RWPE2 (cell line): ENCODE measurements at regions not wholly inside any gene's neighbourhood (a gene's known extent, or its start where the extent isn't known, plus 50 kb on each side); places are given as distances from the start of the nearest gene placed in this dataset.

Experiments
- ATAC-seq: fragments of 200-7000 bp; cut with Tn5 transposase; 3 replicates; pipeline ENCODE4 v1.9.1; 2021; ENCODE audit warnings: low read depth
- DNase-seq: peaks from one replicate; pipeline ENCODE4 v3.0.0-alpha.2; 2020; ENCODE audit warnings: low spot score
- H3K27ac ChIP-seq: fragments of 450-650 bp; 2 replicates; pipeline ENCODE4 v1.5.1; 2017; ENCODE audit warnings: mild to moderate bottlenecking; ENCODE audit not compliant: poor library complexity, severe bottlenecking
- H3K27me3 ChIP-seq: fragments of 250-450 bp; sonication (Bioruptor Pico); 2 replicates; pipeline ENCODE4 v1.5.1; 2021; ENCODE audit warnings: mild to moderate bottlenecking, moderate library complexity; ENCODE audit not compliant: insufficient read depth, poor library complexity, severe bottlenecking
- H3K36me3 ChIP-seq: fragments of 250-450 bp; sonication (Bioruptor Pico); 2 replicates; pipeline ENCODE4 v1.5.1; 2020; ENCODE audit warnings: low read depth, mild to moderate bottlenecking, moderate library complexity
- H3K4me1 ChIP-seq: fragments of 250-450 bp; sonication (Bioruptor Pico); 2 replicates; pipeline ENCODE4 v1.5.1; 2021; ENCODE audit warnings: mild to moderate bottlenecking, moderate library complexity; ENCODE audit not compliant: insufficient read depth, poor library complexity, severe bottlenecking
- H3K4me3 ChIP-seq: fragments of 250-450 bp; sonication (Bioruptor Pico); 2 replicates; pipeline ENCODE4 v1.5.1; 2021; ENCODE audit warnings: mild to moderate bottlenecking, moderate library complexity; ENCODE audit not compliant: severe bottlenecking
- H3K9me3 ChIP-seq: fragments of 250-450 bp; sonication (Bioruptor Pico); 2 replicates; pipeline ENCODE4 v1.5.1; 2021; ENCODE audit warnings: mild to moderate bottlenecking, moderate library complexity; ENCODE audit not compliant: severe bottlenecking
- CTCF ChIP-seq: fragments of 450-650 bp; IDR thresholded peaks from one replicate; pipeline ENCODE4 v1.5.1; 2017; ENCODE audit warnings: mild to moderate bottlenecking, moderate library complexity; ENCODE audit not compliant: poor library complexity, severe bottlenecking

DNA sequence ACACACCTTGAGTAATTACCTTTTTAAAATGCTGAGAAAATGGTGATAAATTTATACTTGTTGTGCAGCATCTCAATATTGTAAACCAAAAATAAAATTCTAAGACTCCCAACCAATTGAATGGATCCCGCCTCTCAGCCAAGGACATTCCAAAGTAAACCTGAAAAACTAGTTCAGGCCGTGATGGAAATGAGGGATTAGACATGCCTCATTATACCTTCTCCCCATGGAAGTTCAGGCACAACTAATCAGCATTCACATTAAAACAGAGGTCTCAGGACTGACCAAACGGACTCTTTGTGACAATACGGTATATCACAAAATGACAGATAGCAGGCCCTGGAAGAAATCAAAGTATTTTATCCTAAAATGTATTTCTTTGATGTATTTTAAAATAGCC, 907.4 kb upstream of the RAG2 start:
- peak overlapping the region; percentile 97 for H3K27ac ChIP-seq
- H3K4me3 ChIP-seq, result no peak overlapping the region
- peaks cover 56% of the 10 kb centered on the region for H3K4me1 ChIP-seq
- no peaks in the 10 kb centered on the region for H3K27me3 ChIP-seq
- 0 out of 3 replicates have a peak, but pooled peaks have one; percentile 21 for ATAC-seq
- H3K9me3 ChIP-seq, result no peaks in the 10 kb centered on the region
- no peaks in the 10 kb centered on the region for H3K36me3 ChIP-seq
- no peak for TF ChIP-seq CTCF
- DNase-seq, result no peak

DNA sequence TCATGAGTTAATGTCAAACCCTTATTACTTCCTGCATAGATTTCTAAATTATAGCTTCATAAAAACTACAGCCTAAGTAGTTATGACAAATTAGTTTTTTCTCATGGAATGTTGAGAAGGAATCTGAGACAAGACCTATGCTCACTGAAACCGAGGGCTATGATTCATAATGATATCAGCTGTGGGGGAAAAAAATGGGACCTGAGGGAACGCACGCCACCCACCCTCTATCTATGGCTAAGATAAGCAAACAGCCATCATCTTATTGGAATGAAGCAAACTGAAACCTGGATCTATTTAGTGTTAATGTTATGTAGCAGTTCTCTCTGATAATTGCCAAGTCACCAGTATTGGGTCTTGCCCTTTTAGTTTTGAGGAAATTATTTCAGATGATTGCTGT, 906.9 kb upstream of the RAG2 start:
- Histone ChIP-seq H3K27ac (peak overlapping the region; percentile 97), H3K4me1 (peaks cover 56% of the 10 kb centered on the region), H3K9me3 (no peaks in the 10 kb centered on the region), H3K4me3 (no peak overlapping the region), H3K36me3 (no peaks in the 10 kb centered on the region), H3K27me3 (no peaks in the 10 kb centered on the region)
- TF ChIP-seq CTCF, result no peak
- peak; percentile 73 for ATAC-seq
- peak; percentile 77 for DNase-seq

DNA sequence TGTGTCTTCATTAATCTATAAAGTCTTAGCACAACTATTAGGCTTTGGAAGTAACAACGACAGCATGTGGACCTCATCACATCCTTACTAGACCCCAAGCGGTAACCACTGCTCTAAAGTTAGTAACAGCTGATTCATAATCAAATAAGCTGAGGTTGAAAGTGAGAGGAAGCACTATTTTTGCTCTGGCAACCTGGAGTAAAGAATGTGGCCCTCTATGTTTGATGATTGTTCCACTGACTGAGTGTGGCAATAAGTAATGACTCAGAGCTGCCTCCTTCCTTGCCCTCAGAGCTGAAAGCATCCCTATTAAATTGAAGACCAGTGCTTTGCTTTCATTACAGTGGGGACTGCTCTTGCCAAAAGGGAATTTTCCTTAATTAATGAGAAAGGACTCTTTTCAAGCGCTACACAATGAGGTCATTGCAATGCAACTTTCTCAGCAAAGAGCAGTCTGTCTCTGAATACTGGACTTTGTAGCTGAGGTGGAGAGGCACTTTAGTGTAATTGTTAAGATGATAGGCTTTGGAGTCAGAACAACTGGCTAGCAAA, 906.1 kb upstream of the RAG2 start:
- ATAC-seq (peak; percentile 87), DNase-seq (peak; percentile 55)
- Histone ChIP-seq H3K36me3 (no peaks in the 10 kb centered on the region), H3K9me3 (no peaks in the 10 kb centered on the region), H3K27me3 (no peaks in the 10 kb centered on the region), H3K4me3 (no peak overlapping the region), H3K27ac (peak overlapping the region; percentile 97), H3K4me1 (peaks cover 50% of the 10 kb centered on the region)
- TF ChIP-seq CTCF, result no peak

- ATAC-seq (no peak; the same call in 2 of the 3 replicates), DNase-seq (no peak)
Measured at GRCh38 chr11:37503411-37504059, 905.5 kb upstream of the RAG2 start.

More at GRCh38 chr11:37503411-37504059, 905.5 kb upstream of the RAG2 start:
- Histone ChIP-seq H3K4me3 (no peak overlapping the region), H3K27ac (peak overlapping the region; percentile 97), H3K4me1 (peaks cover 50% of the 10 kb centered on the region), H3K27me3 (no peaks in the 10 kb centered on the region), H3K9me3 (no peaks in the 10 kb centered on the region), H3K36me3 (no peaks in the 10 kb centered on the region)
- no peak for TF ChIP-seq CTCF
